H1 (cell line): ENCODE measurements at regions not wholly inside any gene's neighbourhood (a gene's known extent, or its start where the extent isn't known, plus 50 kb on each side); places are given as distances from the start of the nearest gene placed in this dataset.

Experiments used
- E2F6 ChIP-seq: IDR thresholded peaks from 2 replicates; pipeline ENCODE4 v1.6.1; 2012; ENCODE audit warnings: inconsistent platforms
- EGR1 ChIP-seq: IDR thresholded peaks from 2 replicates; pipeline ENCODE4 v1.6.1; 2011; ENCODE audit warnings: low read depth, low read length, borderline replicate concordance
- HDAC2 ChIP-seq, 2 experiments: fragments of 300-600 bp in 1 of 2; sonication (generic) in 1 of 2; IDR thresholded peaks; 2 replicates each; pipeline ENCODE4 v1.6.1; 2011 to 2012; ENCODE audit warnings: low read depth in 2 of 2, low read length in 2 of 2, mild to moderate bottlenecking in 2 of 2, moderate library complexity in 2 of 2, borderline replicate concordance in 1 of 2, inconsistent platforms in 1 of 2
- TEAD4 ChIP-seq: IDR thresholded peaks from 2 replicates; pipeline ENCODE4 v1.6.1; 2012; ENCODE audit warnings: low read depth, low read length, inconsistent platforms, mixed read lengths
- TF ChIP-seq, protein P1 (sequence below): fragments of 300-600 bp; sonication (generic); IDR thresholded peaks from 2 replicates; pipeline ENCODE4 v1.7.1; 2012; ENCODE audit warnings: low read length, moderate library complexity, mild to moderate bottlenecking, inconsistent platforms; ENCODE audit not compliant: insufficient replicate concordance

- TF ChIP-seq, protein P1, sequence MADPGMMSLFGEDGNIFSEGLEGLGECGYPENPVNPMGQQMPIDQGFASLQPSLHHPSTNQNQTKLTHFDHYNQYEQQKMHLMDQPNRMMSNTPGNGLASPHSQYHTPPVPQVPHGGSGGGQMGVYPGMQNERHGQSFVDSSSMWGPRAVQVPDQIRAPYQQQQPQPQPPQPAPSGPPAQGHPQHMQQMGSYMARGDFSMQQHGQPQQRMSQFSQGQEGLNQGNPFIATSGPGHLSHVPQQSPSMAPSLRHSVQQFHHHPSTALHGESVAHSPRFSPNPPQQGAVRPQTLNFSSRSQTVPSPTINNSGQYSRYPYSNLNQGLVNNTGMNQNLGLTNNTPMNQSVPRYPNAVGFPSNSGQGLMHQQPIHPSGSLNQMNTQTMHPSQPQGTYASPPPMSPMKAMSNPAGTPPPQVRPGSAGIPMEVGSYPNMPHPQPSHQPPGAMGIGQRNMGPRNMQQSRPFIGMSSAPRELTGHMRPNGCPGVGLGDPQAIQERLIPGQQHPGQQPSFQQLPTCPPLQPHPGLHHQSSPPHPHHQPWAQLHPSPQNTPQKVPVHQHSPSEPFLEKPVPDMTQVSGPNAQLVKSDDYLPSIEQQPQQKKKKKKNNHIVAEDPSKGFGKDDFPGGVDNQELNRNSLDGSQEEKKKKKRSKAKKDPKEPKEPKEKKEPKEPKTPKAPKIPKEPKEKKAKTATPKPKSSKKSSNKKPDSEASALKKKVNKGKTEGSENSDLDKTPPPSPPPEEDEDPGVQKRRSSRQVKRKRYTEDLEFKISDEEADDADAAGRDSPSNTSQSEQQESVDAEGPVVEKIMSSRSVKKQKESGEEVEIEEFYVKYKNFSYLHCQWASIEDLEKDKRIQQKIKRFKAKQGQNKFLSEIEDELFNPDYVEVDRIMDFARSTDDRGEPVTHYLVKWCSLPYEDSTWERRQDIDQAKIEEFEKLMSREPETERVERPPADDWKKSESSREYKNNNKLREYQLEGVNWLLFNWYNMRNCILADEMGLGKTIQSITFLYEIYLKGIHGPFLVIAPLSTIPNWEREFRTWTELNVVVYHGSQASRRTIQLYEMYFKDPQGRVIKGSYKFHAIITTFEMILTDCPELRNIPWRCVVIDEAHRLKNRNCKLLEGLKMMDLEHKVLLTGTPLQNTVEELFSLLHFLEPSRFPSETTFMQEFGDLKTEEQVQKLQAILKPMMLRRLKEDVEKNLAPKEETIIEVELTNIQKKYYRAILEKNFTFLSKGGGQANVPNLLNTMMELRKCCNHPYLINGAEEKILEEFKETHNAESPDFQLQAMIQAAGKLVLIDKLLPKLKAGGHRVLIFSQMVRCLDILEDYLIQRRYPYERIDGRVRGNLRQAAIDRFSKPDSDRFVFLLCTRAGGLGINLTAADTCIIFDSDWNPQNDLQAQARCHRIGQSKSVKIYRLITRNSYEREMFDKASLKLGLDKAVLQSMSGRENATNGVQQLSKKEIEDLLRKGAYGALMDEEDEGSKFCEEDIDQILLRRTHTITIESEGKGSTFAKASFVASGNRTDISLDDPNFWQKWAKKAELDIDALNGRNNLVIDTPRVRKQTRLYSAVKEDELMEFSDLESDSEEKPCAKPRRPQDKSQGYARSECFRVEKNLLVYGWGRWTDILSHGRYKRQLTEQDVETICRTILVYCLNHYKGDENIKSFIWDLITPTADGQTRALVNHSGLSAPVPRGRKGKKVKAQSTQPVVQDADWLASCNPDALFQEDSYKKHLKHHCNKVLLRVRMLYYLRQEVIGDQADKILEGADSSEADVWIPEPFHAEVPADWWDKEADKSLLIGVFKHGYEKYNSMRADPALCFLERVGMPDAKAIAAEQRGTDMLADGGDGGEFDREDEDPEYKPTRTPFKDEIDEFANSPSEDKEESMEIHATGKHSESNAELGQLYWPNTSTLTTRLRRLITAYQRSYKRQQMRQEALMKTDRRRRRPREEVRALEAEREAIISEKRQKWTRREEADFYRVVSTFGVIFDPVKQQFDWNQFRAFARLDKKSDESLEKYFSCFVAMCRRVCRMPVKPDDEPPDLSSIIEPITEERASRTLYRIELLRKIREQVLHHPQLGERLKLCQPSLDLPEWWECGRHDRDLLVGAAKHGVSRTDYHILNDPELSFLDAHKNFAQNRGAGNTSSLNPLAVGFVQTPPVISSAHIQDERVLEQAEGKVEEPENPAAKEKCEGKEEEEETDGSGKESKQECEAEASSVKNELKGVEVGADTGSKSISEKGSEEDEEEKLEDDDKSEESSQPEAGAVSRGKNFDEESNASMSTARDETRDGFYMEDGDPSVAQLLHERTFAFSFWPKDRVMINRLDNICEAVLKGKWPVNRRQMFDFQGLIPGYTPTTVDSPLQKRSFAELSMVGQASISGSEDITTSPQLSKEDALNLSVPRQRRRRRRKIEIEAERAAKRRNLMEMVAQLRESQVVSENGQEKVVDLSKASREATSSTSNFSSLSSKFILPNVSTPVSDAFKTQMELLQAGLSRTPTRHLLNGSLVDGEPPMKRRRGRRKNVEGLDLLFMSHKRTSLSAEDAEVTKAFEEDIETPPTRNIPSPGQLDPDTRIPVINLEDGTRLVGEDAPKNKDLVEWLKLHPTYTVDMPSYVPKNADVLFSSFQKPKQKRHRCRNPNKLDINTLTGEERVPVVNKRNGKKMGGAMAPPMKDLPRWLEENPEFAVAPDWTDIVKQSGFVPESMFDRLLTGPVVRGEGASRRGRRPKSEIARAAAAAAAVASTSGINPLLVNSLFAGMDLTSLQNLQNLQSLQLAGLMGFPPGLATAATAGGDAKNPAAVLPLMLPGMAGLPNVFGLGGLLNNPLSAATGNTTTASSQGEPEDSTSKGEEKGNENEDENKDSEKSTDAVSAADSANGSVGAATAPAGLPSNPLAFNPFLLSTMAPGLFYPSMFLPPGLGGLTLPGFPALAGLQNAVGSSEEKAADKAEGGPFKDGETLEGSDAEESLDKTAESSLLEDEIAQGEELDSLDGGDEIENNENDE, result no peak
- TF ChIP-seq HDAC2 (IDR thresholded peaks at IDR 0.05; ENCODE audit: borderline replicate concordance in 1 of 2, low read depth in 2 of 2, low read length in 2 of 2) (no peak), TEAD4 (no peak), EGR1 (no peak), E2F6 (no peak)
Observed at GRCh38 chr9:118459913-118460312, 755.7 kb downstream of the TLR4 start (continued).
